Neural cell (in vitro differentiated cells): ENCODE measurements at regions not wholly inside any gene's neighbourhood (a gene's known extent, or its start where the extent isn't known, plus 50 kb on each side); places are given as distances from the start of the nearest gene placed in this dataset.

ENCODE experiments used
- H2AFZ ChIP-seq: fragments of 200-600, 300-800 bp; sonication (generic), shearing (Covaris generic); 2 replicates; pipeline ENCODE4 v1.6.0; 2014; ENCODE audit warnings: low read depth, mild to moderate bottlenecking, antibody characterized with exemption, low read length, moderate library complexity
- H3F3A ChIP-seq: fragments of 200-600 bp; shearing (Covaris generic); 2 replicates; pipeline ENCODE4 v1.6.1; 2016; ENCODE audit warnings: mild to moderate bottlenecking, moderate library complexity, mixed read lengths, antibody characterized with exemption, low read length; ENCODE audit not compliant: insufficient read depth, poor library complexity, severe bottlenecking
- H3K27ac ChIP-seq: fragments of 200-600, 300-800 bp; sonication (generic), shearing (Covaris generic); 2 replicates; pipeline ENCODE4 v1.5.1; 2014; ENCODE audit warnings: mild to moderate bottlenecking, low read length, moderate library complexity
- H3K27me3 ChIP-seq: fragments of 300-800, 200-600 bp; sonication (generic), shearing (Covaris generic); 2 replicates; pipeline ENCODE4 v1.6.0; 2014; ENCODE audit warnings: mild to moderate bottlenecking, low read depth, low read length, moderate library complexity; ENCODE audit not compliant: insufficient read depth
- H3K36me3 ChIP-seq: fragments of 300-800, 200-600 bp; sonication (generic), shearing (Covaris generic); 2 replicates; pipeline ENCODE4 v1.5.1; 2014; ENCODE audit warnings: mild to moderate bottlenecking, antibody characterized with exemption, low read length, moderate library complexity; ENCODE audit not compliant: insufficient read depth
- H3K4me2 ChIP-seq: fragments of 300-800, 200-600 bp; sonication (generic), shearing (Covaris generic); 2 replicates; pipeline ENCODE4 v1.6.0; 2014; ENCODE audit warnings: mild to moderate bottlenecking, low read length
- H3K4me3 ChIP-seq: fragments of 300-800, 200-600 bp; sonication (generic), shearing (Covaris generic); 2 replicates; pipeline ENCODE4 v1.5.1; 2014; ENCODE audit warnings: mild to moderate bottlenecking, low read length, moderate library complexity
- H3K79me2 ChIP-seq: fragments of 200-600 bp; shearing (Covaris generic); replicated peaks from 2 replicates; pipeline ENCODE4 v1.6.0; 2014; ENCODE audit warnings: mild to moderate bottlenecking, low read length, moderate library complexity; ENCODE audit not compliant: insufficient read depth
- H3K9ac ChIP-seq: fragments of 300-800, 200-600 bp; sonication (generic), shearing (Covaris generic); 2 replicates; pipeline ENCODE4 v1.6.1; 2016; ENCODE audit warnings: mild to moderate bottlenecking, low read length, mixed read lengths
- H3K9me2 ChIP-seq: fragments of 200-600 bp; shearing (Covaris generic); 2 replicates; pipeline ENCODE4 v1.6.1; 2016; ENCODE audit warnings: mild to moderate bottlenecking, low read length, mixed read lengths; ENCODE audit not compliant: insufficient read depth
- H3K9me3 ChIP-seq: fragments of 200-600, 300-800 bp; sonication (generic), shearing (Covaris generic); 2 replicates; pipeline ENCODE4 v1.6.1; 2016; ENCODE audit warnings: mild to moderate bottlenecking, mixed run types, low read length, moderate library complexity, mixed read lengths
- H4K20me1 ChIP-seq: fragments of 200-600 bp; shearing (Covaris generic); 2 replicates; pipeline ENCODE4 v1.6.1; 2016; ENCODE audit warnings: mild to moderate bottlenecking, mixed run types; ENCODE audit not compliant: insufficient read depth
- CTCF ChIP-seq: fragments of 450-650 bp; IDR thresholded peaks from 2 replicates; pipeline ENCODE4 v1.5.1; 2014; ENCODE audit warnings: antibody characterized with exemption, mild to moderate bottlenecking, moderate library complexity; ENCODE audit not compliant: poor library complexity, severe bottlenecking
- EP300 ChIP-seq: fragments of 450-650 bp; conservative IDR thresholded peaks from 2 replicates; pipeline ENCODE4 v1.6.1; 2014; ENCODE audit warnings: antibody characterized with exemption, mild to moderate bottlenecking, moderate library complexity; ENCODE audit not compliant: poor library complexity, severe bottlenecking
- EZH2 ChIP-seq: fragments of 200-600, 300-800 bp; shearing (Covaris generic), sonication (generic); IDR thresholded peaks from 2 replicates; pipeline ENCODE4 v1.6.1; 2014; ENCODE audit warnings: antibody characterized with exemption, low read length, borderline replicate concordance, mild to moderate bottlenecking; ENCODE audit not compliant: insufficient read depth, poor library complexity, severe bottlenecking
- MXI1 ChIP-seq: fragments of 450-650 bp; conservative IDR thresholded peaks from 2 replicates; pipeline ENCODE4 v1.6.1; 2014; ENCODE audit warnings: antibody characterized with exemption, mild to moderate bottlenecking; ENCODE audit not compliant: poor library complexity, severe bottlenecking
- POLR2AphosphoS5 ChIP-seq: IDR thresholded peaks from 2 replicates; pipeline ENCODE4 v1.6.1; 2012
- RAD21 ChIP-seq: fragments of 450-650 bp; conservative IDR thresholded peaks from 2 replicates; pipeline ENCODE4 v1.6.1; 2014; ENCODE audit warnings: antibody characterized with exemption, mild to moderate bottlenecking, moderate library complexity
- REST ChIP-seq: IDR thresholded peaks from 2 replicates; pipeline ENCODE4 v1.6.1; 2012; ENCODE audit warnings: borderline replicate concordance
- SMC3 ChIP-seq: fragments of 450-650 bp; conservative IDR thresholded peaks from 2 replicates; pipeline ENCODE4 v1.6.1; 2014; ENCODE audit warnings: antibody characterized with exemption, mild to moderate bottlenecking, moderate library complexity; ENCODE audit not compliant: poor library complexity
- TAF1 ChIP-seq: IDR thresholded peaks from 2 replicates; pipeline ENCODE4 v1.6.1; 2012; ENCODE audit warnings: low read depth

- H3K9me2 ChIP-seq: no peaks in the 10 kb centered on the region
- no peaks in the 10 kb centered on the region for H3F3A ChIP-seq
- no peak overlapping the region for H2AFZ ChIP-seq
- H3K4me2 ChIP-seq: no peak overlapping the region
- H3K27ac ChIP-seq: no peak overlapping the region
- no peak overlapping the region for H3K9ac ChIP-seq
- H3K9me3 ChIP-seq: peaks cover 10% of the 10 kb centered on the region
- no peaks in the 10 kb centered on the region for H3K79me2 ChIP-seq
- H4K20me1 ChIP-seq: no peaks in the 10 kb centered on the region
- no peaks in the 10 kb centered on the region for H3K36me3 ChIP-seq
- TF ChIP-seq EP300: no peak
- TF ChIP-seq REST: no peak
- no peak for TF ChIP-seq POLR2AphosphoS5
- TF ChIP-seq SMC3: no peak
- no peak for TF ChIP-seq TAF1
- no peak for TF ChIP-seq RAD21
- TF ChIP-seq MXI1: no peak
- TF ChIP-seq CTCF: no peak
- no peak for TF ChIP-seq EZH2
- no peak overlapping the region for H3K4me3 ChIP-seq
- no peaks in the 10 kb centered on the region for H3K27me3 ChIP-seq
Measured at GRCh38 chr17:5784791-5785190, 200.5 kb upstream of the NLRP1 start.

- no peaks in the 10 kb centered on the region for H3K9me2 ChIP-seq
- peaks cover 10% of the 10 kb centered on the region for H3K9me3 ChIP-seq
- TF ChIP-seq REST (no peak), CTCF (no peak), TAF1 (no peak), MXI1 (no peak), EP300 (no peak), RAD21 (no peak), SMC3 (no peak), POLR2AphosphoS5 (no peak), EZH2 (no peak)
- no peak overlapping the region for H3K27ac ChIP-seq
- no peaks in the 10 kb centered on the region for H3K36me3 ChIP-seq
- no peaks in the 10 kb centered on the region for H3K27me3 ChIP-seq
- no peaks in the 10 kb centered on the region for H3K79me2 ChIP-seq
- H4K20me1 ChIP-seq: no peaks in the 10 kb centered on the region
- H3K4me3 ChIP-seq: no peak overlapping the region
- no peak overlapping the region for H2AFZ ChIP-seq
- no peak overlapping the region for H3K9ac ChIP-seq
- no peaks in the 10 kb centered on the region for H3F3A ChIP-seq
- H3K4me2 ChIP-seq: no peak overlapping the region
Measured at GRCh38 chr17:5785338-5785737, 201.0 kb upstream of the NLRP1 start.
